ENCODE measurements at regions not wholly inside any gene's neighbourhood (a gene's known extent, or its start where the extent isn't known, plus 50 kb on each side); places are given as distances from the start of the nearest gene placed in this dataset.

DNA sequence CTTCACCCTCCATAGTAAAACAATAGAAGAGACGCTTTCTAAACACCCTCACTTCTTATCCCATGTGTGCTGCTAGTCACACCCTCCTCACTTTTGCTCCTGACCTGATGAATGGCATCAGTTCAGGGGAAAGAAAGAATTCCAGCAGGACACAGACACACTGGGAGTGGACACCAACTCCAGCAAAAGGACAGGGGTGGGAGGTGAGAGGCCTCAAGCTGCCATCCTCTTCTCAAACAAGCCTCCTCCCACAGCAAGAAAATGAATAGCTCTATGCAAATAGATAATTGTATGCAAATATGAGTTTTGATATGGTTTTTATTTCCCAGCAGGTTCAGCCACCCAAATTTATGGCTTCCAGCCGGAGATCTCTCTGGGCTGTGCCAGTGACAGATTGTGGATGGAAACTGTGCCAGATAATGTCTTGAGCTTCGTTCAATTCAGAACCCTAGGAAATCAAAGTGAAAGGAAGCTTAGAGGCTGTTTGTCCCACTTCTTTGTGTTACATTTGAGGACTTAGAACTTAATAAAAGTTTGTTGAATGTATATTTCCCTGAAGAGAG is 209.3 kb upstream of the PPP2R3A start:
- no peak for TF ChIP-seq POLR2A (IDR thresholded peaks at IDR 0.05; ENCODE audit: low read depth, low read length)
- TF ChIP-seq TAF1 (IDR thresholded peaks at IDR 0.05; ENCODE audit: low read depth, low read length), result no peak
- no peak for TF ChIP-seq POLR2AphosphoS5 (IDR thresholded peaks at IDR 0.05; ENCODE audit: low read depth, low read length)
- TF ChIP-seq SPI1 (IDR thresholded peaks at IDR 0.05; ENCODE audit: low read depth, low read length), result no peak
- no peak for TF ChIP-seq PAX5 (IDR thresholded peaks at IDR 0.05; ENCODE audit: insufficient read depth, low read length, severe bottlenecking)

Measured in GM12891 (cell line).